OCI-LY7 (cell line): ENCODE measurements at regions not wholly inside any gene's neighbourhood (a gene's known extent, or its start where the extent isn't known, plus 50 kb on each side); places are given as distances from the start of the nearest gene placed in this dataset.

Source experiments
- BruUV-seq: library from RNA; stranded (reverse); fragments of 400-500 nt; replicated peaks from 2 replicates; lab custom pipeline; 2021; lab: Mats Ljungman, UMichigan
- CTCF ChIA-PET: fragments of 300-600 bp; sonication (Branson Sonifier 250); formaldehyde crosslinking; loops from one replicate; lab custom pipeline; 2022; ENCODE audit warnings: antibody characterized with exemption; ENCODE audit not compliant: unreplicated experiment; lab: Charles Lee
- POLR2A ChIA-PET: fragments of 300-600 bp; sonication (Branson Sonifier 250); formaldehyde crosslinking; loops from one replicate; lab custom pipeline; 2022; ENCODE audit warnings: antibody characterized with exemption; lab: Charles Lee
- DNase-seq: peaks from one replicate; pipeline ENCODE4 v3.0.0-alpha.2; 2015; ENCODE audit warnings: low spot score
- H2AFZ ChIP-seq: fragments of 200-600 bp; sonication (generic), shearing (Covaris generic); 2 replicates; pipeline ENCODE4 v1.6.1; 2014; ENCODE audit warnings: mild to moderate bottlenecking, antibody characterized with exemption, low read length, moderate library complexity
- H3K27ac ChIP-seq: fragments of 200-600 bp; sonication (generic); 2 replicates; pipeline ENCODE4 v1.5.1; 2014; ENCODE audit warnings: mixed run types, low read depth, mild to moderate bottlenecking, moderate library complexity, low read length, inconsistent platforms; ENCODE audit not compliant: poor library complexity, severe bottlenecking
- H3K36me3 ChIP-seq: fragments of 200-600 bp; sonication (generic); 2 replicates; pipeline ENCODE4 v1.6.1; 2014; ENCODE audit warnings: mild to moderate bottlenecking, antibody characterized with exemption, low read length, moderate library complexity, mixed read lengths; ENCODE audit not compliant: insufficient read depth
- H3K4me1 ChIP-seq: fragments of 200-600 bp; sonication (generic); 2 replicates; pipeline ENCODE4 v1.5.1; 2014; ENCODE audit warnings: mild to moderate bottlenecking, low read length; ENCODE audit not compliant: insufficient read depth, poor library complexity, severe bottlenecking
- H3K4me2 ChIP-seq: fragments of 200-600 bp; sonication (generic); 2 replicates; pipeline ENCODE4 v1.6.1; 2014; ENCODE audit warnings: mild to moderate bottlenecking, low read length
- H3K4me3 ChIP-seq: fragments of 200-600 bp; sonication (generic); 2 replicates; pipeline ENCODE4 v1.5.1; 2014; ENCODE audit warnings: mild to moderate bottlenecking, low read depth, low read length; ENCODE audit not compliant: poor library complexity, severe bottlenecking
- H3K79me2 ChIP-seq: fragments of 200-600 bp; sonication (generic); 2 replicates; pipeline ENCODE4 v1.6.1; 2016; ENCODE audit warnings: low read depth, mild to moderate bottlenecking, low read length, moderate library complexity, mixed read lengths; ENCODE audit not compliant: insufficient read depth
- H3K9me2 ChIP-seq: fragments of 200-600 bp; sonication (generic); 2 replicates; pipeline ENCODE4 v1.6.1; 2016; ENCODE audit warnings: mild to moderate bottlenecking, low read length, mixed read lengths; ENCODE audit not compliant: insufficient read depth
- H3K9me3 ChIP-seq: fragments of 200-600 bp; sonication (generic); 2 replicates; pipeline ENCODE4 v1.6.1; 2014; ENCODE audit warnings: mild to moderate bottlenecking, mixed run types, low read length, mixed read lengths
- H4K20me1 ChIP-seq: fragments of 200-600 bp; sonication (generic); 2 replicates; pipeline ENCODE4 v1.6.1; 2014; ENCODE audit warnings: mild to moderate bottlenecking, antibody characterized with exemption, low read length, moderate library complexity, mixed read lengths; ENCODE audit not compliant: insufficient read depth
- CTCF ChIP-seq: fragments of 200-600 bp; sonication (generic); conservative IDR thresholded peaks from 2 replicates; pipeline ENCODE4 v1.5.1; 2014; ENCODE audit warnings: mild to moderate bottlenecking, antibody characterized with exemption, low read length, moderate library complexity, mixed read lengths
- EZH2phosphoT487 ChIP-seq: fragments of 200-600 bp; sonication (generic); IDR thresholded peaks from 2 replicates; pipeline ENCODE4 v1.6.1; 2018; ENCODE audit warnings: low read depth, borderline replicate concordance, mild to moderate bottlenecking, mixed run types, antibody characterized with exemption, low read length, moderate library complexity, mixed read lengths
- intact Hi-C: fragments of 100-400 bp; cut with micrococcal nuclease; formaldehyde crosslinking; loops from one replicate; pipeline ENCODE4 v1.10.0; 2022; ENCODE audit not compliant: unreplicated experiment

GRCh38 chr18:11272516-11272915 lies 123.1 kb upstream of the PIEZO2 start:
- no peak overlapping the region for H2AFZ ChIP-seq
- POLR2A ChIA-PET, result no interaction called here
- no TSS peak for BruUV-seq
- no peaks in the 10 kb centered on the region for H3K9me2 ChIP-seq
- no peak overlapping the region for H3K4me2 ChIP-seq
- H4K20me1 ChIP-seq, result no peaks in the 10 kb centered on the region
- DNase-seq, result no peak
- no peaks in the 10 kb centered on the region for H3K36me3 ChIP-seq
- H3K4me1 ChIP-seq, result peaks cover 5% of the 10 kb centered on the region
- intact Hi-C loops, result no loop called here
- H3K9me3 ChIP-seq, result no peaks in the 10 kb centered on the region
- CTCF ChIA-PET, result no interaction called here
- H3K79me2 ChIP-seq, result no peaks in the 10 kb centered on the region
- TF ChIP-seq CTCF (no peak), EZH2phosphoT487 (no peak)
- H3K4me3 ChIP-seq, result no peak overlapping the region
- H3K27ac ChIP-seq, result no peak overlapping the region

GRCh38 chr18:11271954-11272353 lies 122.6 kb upstream of the PIEZO2 start:
- peaks cover 5% of the 10 kb centered on the region for H3K4me1 ChIP-seq
- no peaks in the 10 kb centered on the region for H3K79me2 ChIP-seq
- H2AFZ ChIP-seq, result no peak overlapping the region
- ChIA-PET CTCF (no interaction called here), POLR2A (no interaction called here)
- H3K4me2 ChIP-seq, result no peak overlapping the region
- no peaks in the 10 kb centered on the region for H3K9me2 ChIP-seq
- BruUV-seq, result no TSS peak
- DNase-seq, result peak; percentile 4
- no peak overlapping the region for H3K4me3 ChIP-seq
- no peak overlapping the region for H3K27ac ChIP-seq
- TF ChIP-seq EZH2phosphoT487 (no peak), CTCF (no peak)
- intact Hi-C loops, result no loop called here
- no peaks in the 10 kb centered on the region for H3K36me3 ChIP-seq
- H3K9me3 ChIP-seq, result no peaks in the 10 kb centered on the region
- H4K20me1 ChIP-seq, result no peaks in the 10 kb centered on the region

- no TSS peak for BruUV-seq
- CTCF ChIA-PET, result no interaction called here
Observed at GRCh38 chr18:11269257-11269656, 119.9 kb upstream of the PIEZO2 start.

More at GRCh38 chr18:11269257-11269656, 119.9 kb upstream of the PIEZO2 start:
- intact Hi-C loops, result no loop called here
- Histone ChIP-seq H3K4me1 (peaks cover 5% of the 10 kb centered on the region), H3K9me3 (no peaks in the 10 kb centered on the region), H3K9me2 (no peaks in the 10 kb centered on the region), H4K20me1 (no peaks in the 10 kb centered on the region), H3K36me3 (no peaks in the 10 kb centered on the region), H2AFZ (no peak overlapping the region), H3K27ac (no peak overlapping the region), H3K4me3 (no peak overlapping the region), H3K4me2 (no peak overlapping the region), H3K79me2 (no peaks in the 10 kb centered on the region)
- TF ChIP-seq EZH2phosphoT487, result no peak
- DNase-seq, result no peak
- POLR2A ChIA-PET, result interaction anchor here (0.7 kb wide), 1 partner anchor 12 kb away, joined by 3 read pairs; no protein-coding TSS in a partner anchor
